ENCODE measurements at regions not wholly inside any gene's neighbourhood (a gene's known extent, or its start where the extent isn't known, plus 50 kb on each side); places are given as distances from the start of the nearest gene placed in this dataset.

- H3K27ac ChIP-seq (ENCODE audit: low read depth, low read length): no peak overlapping the region
- no CpG with 5 or more reads among the region's 3 CpGs for WGBS (ENCODE audit: extremely low coverage, insufficient coverage, insufficient read length)
- H2BK12ac ChIP-seq (ENCODE audit: low read length): no peak overlapping the region
- H3K4ac ChIP-seq (ENCODE audit: low read depth, low read length): no peak overlapping the region
- no peak overlapping the region for H2BK120ac ChIP-seq (ENCODE audit: insufficient read depth, low read length, poor library complexity)
- H2AFZ ChIP-seq (ENCODE audit: insufficient read depth, low read length, poor library complexity): no peak overlapping the region
- H3K27me3 ChIP-seq (ENCODE audit: insufficient read depth, low read length): no peaks in the 10 kb centered on the region
- H3K9ac ChIP-seq (ENCODE audit: low read length): no peak overlapping the region
- H4K91ac ChIP-seq (ENCODE audit: low read depth, low read length): no peak overlapping the region
- H3K4me2 ChIP-seq (ENCODE audit: low read length): no peak overlapping the region
- no peak overlapping the region for H3K23ac ChIP-seq (ENCODE audit: low read length)
- H3K36me3 ChIP-seq (ENCODE audit: control insufficient read depth in 1 of 2, insufficient read depth in 2 of 2, low read length in 2 of 2): no peaks in the 10 kb centered on the region
- DNase-seq: no peak
- no peak overlapping the region for H3K4me3 ChIP-seq (ENCODE audit: low read depth, low read length)
- no peaks in the 10 kb centered on the region for H3K79me1 ChIP-seq (ENCODE audit: low read length)
- no peak overlapping the region for H4K12ac ChIP-seq (ENCODE audit: low read depth, low read length)
- no peak overlapping the region for H2AK5ac ChIP-seq (ENCODE audit: low read length)
- no peak overlapping the region for H3K14ac ChIP-seq (ENCODE audit: low read length)
- H3K4me1 ChIP-seq (ENCODE audit: control insufficient read depth in 1 of 2, insufficient read depth in 2 of 2, low read length in 2 of 2): no peaks in the 10 kb centered on the region
- no peaks in the 10 kb centered on the region for H3K79me2 ChIP-seq (ENCODE audit: control insufficient read depth, insufficient read depth, low read length, poor library complexity)
- H4K8ac ChIP-seq (ENCODE audit: low read depth, low read length): no peak overlapping the region
- no peak overlapping the region for H3K18ac ChIP-seq (ENCODE audit: low read length)
- peaks cover 10% of the 10 kb centered on the region for H3K9me3 ChIP-seq (ENCODE audit: insufficient read depth, low read depth, low read length)
- no peak overlapping the region for H2BK5ac ChIP-seq (ENCODE audit: low read depth, low read length, poor library complexity)
These were observed 77.0 kb downstream of the SMIM21 start for GRCh38 chr18:75350512-75350839.

DNA sequence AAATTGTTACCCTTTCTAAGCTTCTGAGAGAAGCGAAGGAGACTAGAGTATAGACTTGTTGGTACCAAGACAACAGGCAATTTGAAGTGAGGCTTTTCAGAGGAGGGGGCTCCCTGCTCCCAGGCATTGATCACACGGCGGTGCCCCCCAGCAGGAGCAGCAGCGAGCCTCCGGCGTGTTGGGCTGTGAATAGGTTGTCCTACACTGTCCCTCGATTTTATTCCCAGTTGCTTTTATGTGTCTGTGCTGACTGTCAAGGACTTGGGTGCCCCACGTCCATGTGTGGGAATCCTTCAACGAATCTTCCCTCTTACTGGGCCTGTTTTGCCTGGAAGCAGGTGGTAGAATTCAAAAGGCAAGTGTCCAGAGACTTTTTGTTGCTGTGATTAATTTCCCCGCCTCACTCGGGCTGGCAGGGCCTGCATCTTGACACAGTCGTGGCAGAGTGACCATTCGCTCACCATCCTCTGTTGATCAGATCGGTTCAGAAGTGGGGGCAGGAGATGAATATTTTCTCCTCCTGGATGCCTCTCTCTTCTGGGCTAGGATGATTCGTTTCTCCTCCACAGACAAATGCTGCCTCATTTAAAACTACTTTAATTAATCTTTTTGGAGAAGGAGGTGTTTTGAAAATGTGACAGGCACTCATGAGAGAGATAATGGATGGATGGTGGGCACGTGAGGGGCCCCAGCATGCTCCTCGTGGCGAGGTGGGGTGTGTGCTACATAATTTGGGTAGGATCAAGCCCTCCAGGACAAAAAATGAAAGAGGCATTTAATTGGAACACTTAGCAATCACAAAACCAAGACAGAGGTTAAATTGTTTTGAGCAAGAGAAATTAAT, 77.6 kb downstream of the SMIM21 start:
- H2BK12ac ChIP-seq (ENCODE audit: low read length): no peak overlapping the region
- no peak overlapping the region for H2BK120ac ChIP-seq (ENCODE audit: insufficient read depth, low read length, poor library complexity)
- no peak overlapping the region for H2AFZ ChIP-seq (ENCODE audit: insufficient read depth, low read length, poor library complexity)
- no peaks in the 10 kb centered on the region for H3K27me3 ChIP-seq (ENCODE audit: insufficient read depth, low read length)
- no peaks in the 10 kb centered on the region for H3K4me1 ChIP-seq (ENCODE audit: control insufficient read depth in 1 of 2, insufficient read depth in 2 of 2, low read length in 2 of 2)
- H4K12ac ChIP-seq (ENCODE audit: low read depth, low read length): no peak overlapping the region
- H3K79me1 ChIP-seq (ENCODE audit: low read length): no peaks in the 10 kb centered on the region
- no peak overlapping the region for H3K14ac ChIP-seq (ENCODE audit: low read length)
- WGBS (ENCODE audit: extremely low coverage, insufficient coverage, insufficient read length): no CpG with 5 or more reads among the region's 18 CpGs
- no peak overlapping the region for H2AK5ac ChIP-seq (ENCODE audit: low read length)
- H3K4me2 ChIP-seq (ENCODE audit: low read length): no peak overlapping the region
- no peak overlapping the region for H3K27ac ChIP-seq (ENCODE audit: low read depth, low read length)
- no peaks in the 10 kb centered on the region for H3K36me3 ChIP-seq (ENCODE audit: control insufficient read depth in 1 of 2, insufficient read depth in 2 of 2, low read length in 2 of 2)
- DNase-seq: no peak
- H2BK5ac ChIP-seq (ENCODE audit: low read depth, low read length, poor library complexity): no peak overlapping the region
- H4K8ac ChIP-seq (ENCODE audit: low read depth, low read length): no peak overlapping the region
- H4K91ac ChIP-seq (ENCODE audit: low read depth, low read length): no peak overlapping the region
- no peaks in the 10 kb centered on the region for H3K79me2 ChIP-seq (ENCODE audit: control insufficient read depth, insufficient read depth, low read length, poor library complexity)
- no peak overlapping the region for H3K4ac ChIP-seq (ENCODE audit: low read depth, low read length)
- H3K9me3 ChIP-seq (ENCODE audit: insufficient read depth, low read depth, low read length): peaks cover 10% of the 10 kb centered on the region
- no peak overlapping the region for H3K18ac ChIP-seq (ENCODE audit: low read length)
- H3K23ac ChIP-seq (ENCODE audit: low read length): no peak overlapping the region
- H3K9ac ChIP-seq (ENCODE audit: low read length): no peak overlapping the region
- no peak overlapping the region for H3K4me3 ChIP-seq (ENCODE audit: low read depth, low read length)

DNA sequence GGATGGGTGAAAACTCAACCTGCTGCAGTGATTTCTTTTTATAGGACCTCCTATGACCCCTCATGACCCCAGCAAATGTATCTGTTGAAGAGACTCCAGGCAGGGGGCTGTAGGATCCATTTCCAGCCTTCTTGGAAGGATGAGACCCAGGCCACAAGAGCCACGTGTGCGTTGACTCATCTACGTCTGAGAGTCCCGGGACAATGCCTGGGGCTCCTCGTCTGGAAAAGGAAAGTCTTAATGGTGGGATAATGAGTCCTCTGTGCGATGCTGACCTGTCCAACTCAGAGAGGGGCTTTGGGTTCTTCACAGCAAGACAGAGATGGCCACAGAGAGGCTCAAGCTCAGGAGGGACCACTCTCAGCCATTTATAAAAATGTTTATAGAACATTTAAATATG, 80.8 kb downstream of the SMIM21 start:
- Histone ChIP-seq H3K23ac (ENCODE audit: low read length) (no peak overlapping the region), H3K14ac (ENCODE audit: low read length) (no peak overlapping the region), H4K8ac (ENCODE audit: low read depth, low read length) (no peak overlapping the region), H4K91ac (ENCODE audit: low read depth, low read length) (no peak overlapping the region), H2BK120ac (ENCODE audit: insufficient read depth, low read length, poor library complexity) (no peak overlapping the region), H4K12ac (ENCODE audit: low read depth, low read length) (no peak overlapping the region), H2AK5ac (ENCODE audit: low read length) (no peak overlapping the region), H3K27ac (ENCODE audit: low read depth, low read length) (no peak overlapping the region), H2BK5ac (ENCODE audit: low read depth, low read length, poor library complexity) (no peak overlapping the region), H3K4me3 (ENCODE audit: low read depth, low read length) (no peak overlapping the region), H3K36me3 (ENCODE audit: control insufficient read depth in 1 of 2, insufficient read depth in 2 of 2, low read length in 2 of 2) (no peaks in the 10 kb centered on the region), H3K18ac (ENCODE audit: low read length) (no peak overlapping the region), H3K79me2 (ENCODE audit: control insufficient read depth, insufficient read depth, low read length, poor library complexity) (no peaks in the 10 kb centered on the region), H3K9me3 (ENCODE audit: insufficient read depth, low read depth, low read length) (peaks cover 2% of the 10 kb centered on the region), H3K4me1 (ENCODE audit: control insufficient read depth in 1 of 2, insufficient read depth in 2 of 2, low read length in 2 of 2) (peaks cover 0 to 2% of the 10 kb centered on the region in 2 experiments), H3K4ac (ENCODE audit: low read depth, low read length) (no peak overlapping the region), H2BK12ac (ENCODE audit: low read length) (no peak overlapping the region), H2AFZ (ENCODE audit: insufficient read depth, low read length, poor library complexity) (no peak overlapping the region), H3K79me1 (ENCODE audit: low read length) (no peaks in the 10 kb centered on the region), H3K9ac (ENCODE audit: low read length) (no peak overlapping the region), H3K27me3 (ENCODE audit: insufficient read depth, low read length) (no peaks in the 10 kb centered on the region), H3K4me2 (ENCODE audit: low read length) (no peak overlapping the region)
- no CpG with 5 or more reads among the region's 6 CpGs for WGBS (ENCODE audit: extremely low coverage, insufficient coverage, insufficient read length)
- DNase-seq: no peak

DNA sequence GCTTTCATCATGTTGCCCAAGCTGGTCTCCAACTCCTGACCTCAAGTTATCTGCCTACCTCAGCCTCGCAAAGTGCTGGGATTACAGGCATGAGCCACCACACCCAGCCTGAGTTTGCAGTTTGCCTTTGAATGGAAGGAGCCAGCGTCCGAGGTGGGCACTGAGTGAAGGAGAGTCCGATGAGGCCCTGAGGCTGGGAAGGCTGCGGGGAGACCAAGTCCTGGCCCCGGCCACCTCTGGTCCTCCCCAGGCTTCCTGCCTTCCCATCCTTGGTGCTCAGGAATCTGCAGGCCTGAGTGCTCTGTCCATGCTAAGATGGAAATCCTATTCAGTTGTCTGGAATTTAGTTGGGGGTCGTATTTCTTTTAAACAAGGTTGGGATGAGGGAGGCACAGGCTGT, 82.9 kb downstream of the SMIM21 start:
- H3K4me3 ChIP-seq (ENCODE audit: low read depth, low read length): no peak overlapping the region
- H3K4me2 ChIP-seq (ENCODE audit: low read length): no peak overlapping the region
- no peak overlapping the region for H3K9ac ChIP-seq (ENCODE audit: low read length)
- no peak overlapping the region for H2BK5ac ChIP-seq (ENCODE audit: low read depth, low read length, poor library complexity)
- peaks cover 0 to 2% of the 10 kb centered on the region in 2 experiments for H3K4me1 ChIP-seq (ENCODE audit: control insufficient read depth in 1 of 2, insufficient read depth in 2 of 2, low read length in 2 of 2)
- no peaks in the 10 kb centered on the region for H3K27me3 ChIP-seq (ENCODE audit: insufficient read depth, low read length)
- no peak overlapping the region for H2BK12ac ChIP-seq (ENCODE audit: low read length)
- H3K9me3 ChIP-seq (ENCODE audit: insufficient read depth, low read depth, low read length): no peaks in the 10 kb centered on the region
- DNase-seq: no peak
- H2AK5ac ChIP-seq (ENCODE audit: low read length): no peak overlapping the region
- no CpG with 5 or more reads among the region's 7 CpGs for WGBS (ENCODE audit: extremely low coverage, insufficient coverage, insufficient read length)
- H4K91ac ChIP-seq (ENCODE audit: low read depth, low read length): no peak overlapping the region
- H2AFZ ChIP-seq (ENCODE audit: insufficient read depth, low read length, poor library complexity): no peak overlapping the region
- no peak overlapping the region for H3K18ac ChIP-seq (ENCODE audit: low read length)
- no peak overlapping the region for H3K27ac ChIP-seq (ENCODE audit: low read depth, low read length)
- H3K79me1 ChIP-seq (ENCODE audit: low read length): no peaks in the 10 kb centered on the region
- no peaks in the 10 kb centered on the region for H3K36me3 ChIP-seq (ENCODE audit: control insufficient read depth in 1 of 2, insufficient read depth in 2 of 2, low read length in 2 of 2)
- no peak overlapping the region for H4K12ac ChIP-seq (ENCODE audit: low read depth, low read length)
- no peaks in the 10 kb centered on the region for H3K79me2 ChIP-seq (ENCODE audit: control insufficient read depth, insufficient read depth, low read length, poor library complexity)
- H2BK120ac ChIP-seq (ENCODE audit: insufficient read depth, low read length, poor library complexity): no peak overlapping the region
- no peak overlapping the region for H3K14ac ChIP-seq (ENCODE audit: low read length)
- H3K23ac ChIP-seq (ENCODE audit: low read length): no peak overlapping the region
- H3K4ac ChIP-seq (ENCODE audit: low read depth, low read length): no peak overlapping the region
- no peak overlapping the region for H4K8ac ChIP-seq (ENCODE audit: low read depth, low read length)

Measured in trophoblast cell (in vitro differentiated cells and primary cell).